ENCODE measurements at regions not wholly inside any gene's neighbourhood (a gene's known extent, or its start where the extent isn't known, plus 50 kb on each side); places are given as distances from the start of the nearest gene placed in this dataset.

DNA sequence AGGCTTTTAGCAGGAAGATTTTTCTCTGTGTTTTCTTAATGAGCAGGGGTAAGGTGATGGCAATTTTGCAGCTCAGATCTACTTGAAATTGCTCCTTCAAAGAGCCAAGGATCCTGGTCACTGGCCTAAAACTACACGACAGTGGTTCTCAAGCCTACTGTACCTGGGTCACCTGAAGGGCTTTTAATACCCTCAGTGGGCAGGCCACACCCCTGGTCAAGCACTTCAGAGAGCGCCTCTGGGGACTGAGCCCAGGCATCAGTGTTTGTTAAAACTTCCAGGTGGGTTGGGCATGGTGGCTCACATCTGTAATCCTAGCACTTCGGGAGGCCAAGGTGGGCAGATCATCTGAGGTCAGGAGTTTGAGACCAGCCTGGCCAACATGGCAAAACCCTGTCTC is 158.4 kb downstream of the FAM43A start:
- H3K4me1 ChIP-seq = no peaks in the 10 kb centered on the region
- no peak overlapping the region for H3K27ac ChIP-seq
- Mint-ChIP-seq H3K4me1 (no peaks in the 10 kb centered on the region), H3K27ac (no peak overlapping the region), H3K27me3 (ENCODE audit: insufficient read depth, low read depth) (no peaks in the 10 kb centered on the region), H3K4me3 (no peak overlapping the region), H3K36me3 (peaks cover 2% of the 10 kb centered on the region), H3K9me3 (peaks cover 3% of the 10 kb centered on the region)
- TF ChIP-seq CTCF (IDR thresholded peaks at IDR 0.05) = no peak
- TF ChIP-seq EZH2phosphoT487 (IDR thresholded peaks at IDR 0.05) = no peak
- TF ChIP-seq EZH2 (IDR thresholded peaks at IDR 0.05) = no peak
- H3K9ac ChIP-seq = no peak overlapping the region
- no peaks in the 10 kb centered on the region for H3F3A ChIP-seq (ENCODE audit: low read depth)
- no peak for DNase-seq (ENCODE audit: low spot score)
- H3K27me3 ChIP-seq = no peaks in the 10 kb centered on the region
- H2AFZ ChIP-seq (replicated peaks) = no peak overlapping the region
- H3K4me2 ChIP-seq = no peak overlapping the region
- no peaks in the 10 kb centered on the region for H4K20me1 ChIP-seq (ENCODE audit: low read depth)
- no peaks in the 10 kb centered on the region for H3K9me3 ChIP-seq (ENCODE audit: low read depth)
- H3K79me2 ChIP-seq (ENCODE audit: low read depth) = no peaks in the 10 kb centered on the region
- H3K4me3 ChIP-seq = no peak overlapping the region
- H3K36me3 ChIP-seq = no peaks in the 10 kb centered on the region

- no peak overlapping the region for H3K4me3 Mint-ChIP-seq
- H3K36me3 Mint-ChIP-seq = no peaks in the 10 kb centered on the region
- H3K4me2 ChIP-seq = no peak overlapping the region
- no peaks in the 10 kb centered on the region for H3K36me3 ChIP-seq
- H3K27ac ChIP-seq = no peak overlapping the region
- H3K27ac Mint-ChIP-seq = no peak overlapping the region
- no peak overlapping the region for H3K4me3 ChIP-seq
- peaks cover 16% of the 10 kb centered on the region for H3K4me1 Mint-ChIP-seq
- no peak overlapping the region for H3K9ac ChIP-seq
- H2AFZ ChIP-seq (replicated peaks) = no peak overlapping the region
- H3K9me3 Mint-ChIP-seq = peaks cover 3% of the 10 kb centered on the region
- H3K9me3 ChIP-seq (ENCODE audit: low read depth) = no peaks in the 10 kb centered on the region
- H3K27me3 ChIP-seq = no peaks in the 10 kb centered on the region
- no peak for TF ChIP-seq CTCF (IDR thresholded peaks at IDR 0.05)
- no peak for TF ChIP-seq EZH2phosphoT487 (IDR thresholded peaks at IDR 0.05)
- no peak for TF ChIP-seq EZH2 (IDR thresholded peaks at IDR 0.05)
- no peaks in the 10 kb centered on the region for H3K79me2 ChIP-seq (ENCODE audit: low read depth)
- peaks cover 11% of the 10 kb centered on the region for H3K4me1 ChIP-seq
- H4K20me1 ChIP-seq (ENCODE audit: low read depth) = no peaks in the 10 kb centered on the region
- peaks cover 7% of the 10 kb centered on the region for H3K27me3 Mint-ChIP-seq (ENCODE audit: insufficient read depth, low read depth)
- DNase-seq (ENCODE audit: low spot score) = no peak
- no peaks in the 10 kb centered on the region for H3F3A ChIP-seq (ENCODE audit: low read depth)
Measured at GRCh38 chr3:194849166-194849875, 163.6 kb downstream of the FAM43A start.

DNA sequence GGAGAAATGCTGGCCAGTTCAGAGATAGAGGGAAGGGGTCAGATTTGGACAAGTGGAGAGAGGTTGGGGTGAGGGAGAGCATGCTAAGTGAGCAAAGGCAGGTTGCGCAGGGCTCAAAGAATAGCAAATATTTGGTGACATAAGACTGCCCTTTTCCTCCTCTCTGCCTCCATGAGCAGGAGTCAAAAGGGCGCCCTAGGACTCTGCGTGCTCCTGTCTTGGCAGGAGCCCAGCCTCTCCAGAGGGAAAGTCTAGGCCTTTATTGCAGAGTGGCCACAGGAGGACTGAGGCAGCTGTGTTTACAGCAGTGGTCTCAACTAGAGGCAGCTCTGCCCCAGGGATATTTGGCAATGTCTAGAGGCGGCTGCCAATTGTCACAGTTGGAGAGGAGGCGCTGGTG is 165.6 kb downstream of the FAM43A start:
- TF ChIP-seq EZH2 (IDR thresholded peaks at IDR 0.05) (no peak), CTCF (IDR thresholded peaks at IDR 0.05) (no peak), EZH2phosphoT487 (IDR thresholded peaks at IDR 0.05) (no peak)
- H3K27ac Mint-ChIP-seq = no peak overlapping the region
- no peaks in the 10 kb centered on the region for H3K27me3 ChIP-seq
- peaks cover 7% of the 10 kb centered on the region for H3K27me3 Mint-ChIP-seq (ENCODE audit: insufficient read depth, low read depth)
- H3K4me3 Mint-ChIP-seq = no peak overlapping the region
- H3F3A ChIP-seq (ENCODE audit: low read depth) = no peaks in the 10 kb centered on the region
- H3K9me3 Mint-ChIP-seq = peaks cover 3% of the 10 kb centered on the region
- DNase-seq (ENCODE audit: low spot score) = no peak
- no peak overlapping the region for H3K9ac ChIP-seq
- no peaks in the 10 kb centered on the region for H3K36me3 Mint-ChIP-seq
- peaks cover 20% of the 10 kb centered on the region for H3K4me1 Mint-ChIP-seq
- no peak overlapping the region for H3K27ac ChIP-seq
- no peaks in the 10 kb centered on the region for H3K36me3 ChIP-seq
- H3K4me1 ChIP-seq = peaks cover 11% of the 10 kb centered on the region
- H3K79me2 ChIP-seq (ENCODE audit: low read depth) = no peaks in the 10 kb centered on the region
- H4K20me1 ChIP-seq (ENCODE audit: low read depth) = no peaks in the 10 kb centered on the region
- H3K4me2 ChIP-seq = no peak overlapping the region
- no peak overlapping the region for H2AFZ ChIP-seq (replicated peaks)
- H3K4me3 ChIP-seq = no peak overlapping the region
- H3K9me3 ChIP-seq (ENCODE audit: low read depth) = no peaks in the 10 kb centered on the region
